ENCODE measurements at regions not wholly inside any gene's neighbourhood (a gene's known extent, or its start where the extent isn't known, plus 50 kb on each side); places are given as distances from the start of the nearest gene placed in this dataset.

GRCh38 chr2:220670511-220670910, 901.6 kb downstream of the EPHA4 start:
- in situ Hi-C loops (cut with HindIII; ENCODE audit: extremely low pct_ligation_motif_present, low pct_unique_long_range_greater_than_20kb) (no loop called here), intact Hi-C loops (cut with micrococcal nuclease; ENCODE audit: unreplicated experiment) (no loop called here)
- DNase-seq (ENCODE audit: low spot score) (no peak), ATAC-seq (no peak), FAIRE-seq (no peak)
- no peak overlapping the region for H3K9ac ChIP-seq (ENCODE audit: insufficient read depth, low read depth, low read length)
- H3K4me3 ChIP-seq (replicated peaks in 1 of 3; ENCODE audit: insufficient read depth in 1 of 3, low read depth in 2 of 3, low read length in 3 of 3) = no peak overlapping the region
- POLR2A ChIA-PET = no interaction called here
- H3K36me3 ChIP-seq (replicated peaks in 1 of 2; ENCODE audit: control insufficient read depth in 1 of 2, insufficient read depth in 2 of 2, low read length in 2 of 2) = no peaks in the 10 kb centered on the region
- H3K27me3 ChIP-seq (ENCODE audit: control insufficient read depth in 1 of 2, insufficient read depth in 2 of 2, low read length in 2 of 2) = no peaks in the 10 kb centered on the region
- no peaks in the 10 kb centered on the region for H3K4me1 ChIP-seq (ENCODE audit: insufficient read depth, low read length)
- 11% methylated on average over 5 of the region's 5 CpGs for WGBS (ENCODE audit: low lambda C conversion rate)
- CTCF ChIA-PET (ENCODE audit: low intra/inter-chr PET ratio, low total read pairs) = no interaction called here
- H4K20me1 ChIP-seq (ENCODE audit: insufficient read depth, low read length) = no peaks in the 10 kb centered on the region
- H3K27ac ChIP-seq (ENCODE audit: extremely low read length, insufficient read depth, low read length) = no peak overlapping the region
- no TSS peak for BruUV-seq (replicated peaks)
- no peak overlapping the region for H2AFZ ChIP-seq (ENCODE audit: low read length)
- no peak for TF ChIP-seq KLF9 (CRISPR knock-in tag; IDR thresholded peaks at IDR 0.05; ENCODE audit: low read depth)
- no peak for TF ChIP-seq ZNF678 (CRISPR knock-in tag; IDR thresholded peaks at IDR 0.05)
- TF ChIP-seq, protein P1, sequence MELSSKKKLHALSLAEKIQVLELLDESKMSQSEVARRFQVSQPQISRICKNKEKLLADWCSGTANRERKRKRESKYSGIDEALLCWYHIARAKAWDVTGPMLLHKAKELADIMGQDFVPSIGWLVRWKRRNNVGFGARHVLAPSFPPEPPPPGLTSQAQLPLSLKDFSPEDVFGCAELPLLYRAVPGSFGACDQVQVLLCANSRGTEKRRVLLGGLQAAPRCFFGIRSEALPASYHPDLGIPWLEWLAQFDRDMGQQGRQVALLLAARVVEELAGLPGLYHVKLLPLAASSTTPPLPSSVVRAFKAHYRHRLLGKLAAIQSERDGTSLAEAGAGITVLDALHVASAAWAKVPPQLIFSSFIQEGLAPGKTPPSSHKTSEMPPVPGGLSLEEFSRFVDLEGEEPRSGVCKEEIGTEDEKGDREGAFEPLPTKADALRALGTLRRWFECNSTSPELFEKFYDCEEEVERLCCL (CRISPR knock-in tag; IDR thresholded peaks at IDR 0.05; ENCODE audit: borderline replicate concordance) = no peak
- no peak for TF ChIP-seq ZNF616 (CRISPR knock-in tag; IDR thresholded peaks at IDR 0.05; ENCODE audit: low read depth)
- no peak for TF ChIP-seq ZBTB8A (CRISPR knock-in tag; IDR thresholded peaks at IDR 0.05; ENCODE audit: borderline replicate concordance, low read depth)
- no peak for TF ChIP-seq ZNF549 (CRISPR knock-in tag; IDR thresholded peaks at IDR 0.05)
- no peak for TF ChIP-seq RELA (CRISPR knock-in tag; IDR thresholded peaks at IDR 0.05)
- TF ChIP-seq, protein P2, sequence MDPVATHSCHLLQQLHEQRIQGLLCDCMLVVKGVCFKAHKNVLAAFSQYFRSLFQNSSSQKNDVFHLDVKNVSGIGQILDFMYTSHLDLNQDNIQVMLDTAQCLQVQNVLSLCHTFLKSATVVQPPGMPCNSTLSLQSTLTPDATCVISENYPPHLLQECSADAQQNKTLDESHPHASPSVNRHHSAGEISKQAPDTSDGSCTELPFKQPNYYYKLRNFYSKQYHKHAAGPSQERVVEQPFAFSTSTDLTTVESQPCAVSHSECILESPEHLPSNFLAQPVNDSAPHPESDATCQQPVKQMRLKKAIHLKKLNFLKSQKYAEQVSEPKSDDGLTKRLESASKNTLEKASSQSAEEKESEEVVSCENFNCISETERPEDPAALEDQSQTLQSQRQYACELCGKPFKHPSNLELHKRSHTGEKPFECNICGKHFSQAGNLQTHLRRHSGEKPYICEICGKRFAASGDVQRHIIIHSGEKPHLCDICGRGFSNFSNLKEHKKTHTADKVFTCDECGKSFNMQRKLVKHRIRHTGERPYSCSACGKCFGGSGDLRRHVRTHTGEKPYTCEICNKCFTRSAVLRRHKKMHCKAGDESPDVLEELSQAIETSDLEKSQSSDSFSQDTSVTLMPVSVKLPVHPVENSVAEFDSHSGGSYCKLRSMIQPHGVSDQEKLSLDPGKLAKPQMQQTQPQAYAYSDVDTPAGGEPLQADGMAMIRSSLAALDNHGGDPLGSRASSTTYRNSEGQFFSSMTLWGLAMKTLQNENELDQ (CRISPR knock-in tag; IDR thresholded peaks at IDR 0.05; ENCODE audit: borderline replicate concordance) = no peak
- no peak for TF ChIP-seq ZNF138 (CRISPR knock-in tag; IDR thresholded peaks at IDR 0.05; ENCODE audit: low read depth)
- TF ChIP-seq, protein P3, sequence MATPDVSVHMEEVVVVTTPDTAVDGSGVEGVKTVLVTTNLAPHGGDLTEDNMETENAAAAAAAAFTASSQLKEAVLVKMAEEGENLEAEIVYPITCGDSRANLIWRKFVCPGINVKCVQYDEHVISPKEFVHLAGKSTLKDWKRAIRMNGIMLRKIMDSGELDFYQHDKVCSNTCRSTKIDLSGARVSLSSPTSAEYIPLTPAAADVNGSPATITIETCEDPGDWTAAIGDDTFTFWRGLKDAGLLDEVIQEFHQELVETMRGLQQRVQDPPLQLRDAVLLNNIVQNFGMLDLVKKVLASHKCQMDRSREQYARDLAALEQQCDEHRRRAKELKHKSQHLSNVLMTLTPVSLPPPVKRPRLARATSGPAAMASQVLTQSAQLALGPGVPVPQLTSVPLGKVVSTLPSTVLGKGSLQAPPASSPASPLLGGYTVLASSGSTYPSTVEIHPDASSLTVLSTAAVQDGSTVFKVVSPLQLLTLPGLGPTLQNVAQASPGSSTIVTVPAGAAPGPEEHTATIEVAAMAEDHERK (CRISPR knock-in tag; IDR thresholded peaks at IDR 0.05; ENCODE audit: low read depth) = no peak
- no peak for TF ChIP-seq KAT2B (IDR thresholded peaks at IDR 0.05; ENCODE audit: borderline replicate concordance, low read depth, low read length)
- TF ChIP-seq ZNF773 (CRISPR knock-in tag; IDR thresholded peaks at IDR 0.05; ENCODE audit: borderline replicate concordance) = no peak
- no peak for TF ChIP-seq KDM2A (CRISPR knock-in tag; IDR thresholded peaks at IDR 0.05; ENCODE audit: borderline replicate concordance, low read depth)
- TF ChIP-seq U2AF1 (optimal IDR thresholded peaks at IDR 0.05; ENCODE audit: low read depth, low read length) = no peak
- no peak for TF ChIP-seq CHD4 (IDR thresholded peaks at IDR 0.05; ENCODE audit: borderline replicate concordance, low read length)
- no peak for TF ChIP-seq ARNTL (CRISPR knock-in tag; IDR thresholded peaks at IDR 0.05)
- TF ChIP-seq THAP11 (CRISPR knock-in tag; IDR thresholded peaks at IDR 0.05) = no peak
- no peaks in the 10 kb centered on the region for H3K79me2 ChIP-seq (ENCODE audit: insufficient read depth, low read length)
- peaks cover 14% of the 10 kb centered on the region for H3K9me3 ChIP-seq (ENCODE audit: low read length)
- H3K4me2 ChIP-seq (ENCODE audit: low read depth, low read length) = no peak overlapping the region
